ENCODE measurements at regions not wholly inside any gene's neighbourhood (a gene's known extent, or its start where the extent isn't known, plus 50 kb on each side); places are given as distances from the start of the nearest gene placed in this dataset.
"Not testable (repeated sequence)": the region's sequence is repeated elsewhere in the genome, so short reads cannot be mapped to it uniquely, and the experiment has no call there.

GRCh38 chr1:101492144-101492543, 255.3 kb downstream of the S1PR1 start:
- not testable (repeated sequence) for TF ChIP-seq CTCF (conservative IDR thresholded peaks at IDR 0.05; ENCODE audit: low read depth, low read length); EZH2 (IDR thresholded peaks at IDR 0.05; ENCODE audit: borderline replicate concordance, low read depth, low read length, poor library complexity, severe bottlenecking)
